OCI-LY3 (cell line): ENCODE measurements at regions not wholly inside any gene's neighbourhood (a gene's known extent, or its start where the extent isn't known, plus 50 kb on each side); places are given as distances from the start of the nearest gene placed in this dataset.

Experiments
- H2AFZ ChIP-seq: fragments of 200-600, 300-600 bp; shearing (Covaris generic); 2 replicates; pipeline ENCODE4 v1.6.0; 2014; ENCODE audit warnings: antibody characterized with exemption, low read depth, low read length
- H3K27ac ChIP-seq: fragments of 200-600, 300-600 bp; sonication (generic); 2 replicates; pipeline ENCODE4 v1.5.1; 2014; ENCODE audit warnings: mild to moderate bottlenecking, low read length, moderate library complexity, mixed read lengths
- H3K27me3 ChIP-seq: fragments of 200-600, 300-600 bp; sonication (generic); 2 replicates; pipeline ENCODE4 v1.6.1; 2014; ENCODE audit warnings: low read depth, low read length, mixed read lengths
- H3K36me3 ChIP-seq: fragments of 200-600, 300-600 bp; sonication (generic); replicated peaks from 2 replicates; pipeline ENCODE3; 2014; ENCODE audit warnings: low read depth, low read length, mixed read lengths
- H3K4me1 ChIP-seq: fragments of 300-600, 200-600 bp; sonication (generic); 2 replicates; pipeline ENCODE4 v1.6.1; 2014; ENCODE audit warnings: low read length, mixed read lengths
- H3K4me2 ChIP-seq: fragments of 200-600, 300-600 bp; sonication (generic); 2 replicates; pipeline ENCODE4 v1.6.1; 2014; ENCODE audit warnings: low read length, mixed read lengths
- H3K4me3 ChIP-seq: fragments of 300-600, 200-600 bp; sonication (generic); 2 replicates; pipeline ENCODE4 v1.5.1; 2014; ENCODE audit warnings: antibody characterized with exemption, mild to moderate bottlenecking, low read length, moderate library complexity
- H3K79me2 ChIP-seq: fragments of 300-600, 200-600 bp; shearing (Covaris generic); 2 replicates; pipeline ENCODE4 v1.6.1; 2014; ENCODE audit warnings: mild to moderate bottlenecking, low read length, mixed read lengths
- H3K9ac ChIP-seq: fragments of 300-600, 200-600 bp; shearing (Covaris generic); 2 replicates; pipeline ENCODE4 v1.6.0; 2014; ENCODE audit warnings: mild to moderate bottlenecking, low read length, moderate library complexity
- H3K9me3 ChIP-seq: fragments of 200-600, 300-600 bp; shearing (Covaris generic); 2 replicates; pipeline ENCODE4 v1.6.1; 2014; ENCODE audit warnings: low read length, mixed read lengths; ENCODE audit not compliant: insufficient read depth
- H4K20me1 ChIP-seq: fragments of 200-600, 300-600 bp; sonication (generic); 2 replicates; pipeline ENCODE4 v1.6.1; 2016; ENCODE audit warnings: low read length, mixed read lengths; ENCODE audit not compliant: insufficient read depth
- CTCF ChIP-seq: fragments of 200-600, 300-600 bp; sonication (generic); IDR thresholded peaks from 2 replicates; pipeline ENCODE4 v1.5.1; 2014; ENCODE audit warnings: antibody characterized with exemption, low read length, low read depth
- EZH2phosphoT487 ChIP-seq: fragments of 200-600 bp; shearing (Covaris generic); IDR thresholded peaks from 2 replicates; pipeline ENCODE4 v1.6.1; 2018; ENCODE audit warnings: antibody characterized with exemption, mixed run types, low read depth

GRCh38 chr3:28033059-28033784, 208.2 kb upstream of the CMC1 start:
- H3K79me2 ChIP-seq, result no peaks in the 10 kb centered on the region

GRCh38 chr3:28036599-28037575, 204.5 kb upstream of the CMC1 start:
- Histone ChIP-seq H3K4me2 (no peak overlapping the region), H2AFZ (no peak overlapping the region), H3K9me3 (no peaks in the 10 kb centered on the region), H3K27me3 (0 out of 2 replicates have a peak, but pooled peaks cover 3% of the 10 kb centered on the region), H3K79me2 (no peaks in the 10 kb centered on the region), H3K27ac (no peak overlapping the region), H3K4me3 (no peak overlapping the region), H3K36me3 (no peaks in the 10 kb centered on the region), H3K4me1 (peaks cover 6% of the 10 kb centered on the region), H4K20me1 (no peaks in the 10 kb centered on the region), H3K9ac (no peak overlapping the region)
- TF ChIP-seq CTCF (no peak), EZH2phosphoT487 (no peak)

More at GRCh38 chr3:28033059-28033784, 208.2 kb upstream of the CMC1 start:
- H3K27ac ChIP-seq, result no peak overlapping the region
- no peaks in the 10 kb centered on the region for H3K4me1 ChIP-seq
- TF ChIP-seq EZH2phosphoT487 (no peak), CTCF (no peak)
- no peak overlapping the region for H3K4me3 ChIP-seq
- no peak overlapping the region for H2AFZ ChIP-seq
- H3K9ac ChIP-seq, result no peak overlapping the region
- H3K4me2 ChIP-seq, result no peak overlapping the region
- H3K36me3 ChIP-seq, result no peaks in the 10 kb centered on the region
- H3K27me3 ChIP-seq, result 0 out of 2 replicates have a peak, but pooled peaks cover 3% of the 10 kb centered on the region
- H3K9me3 ChIP-seq, result no peaks in the 10 kb centered on the region
- no peaks in the 10 kb centered on the region for H4K20me1 ChIP-seq

- TF ChIP-seq CTCF (no peak), EZH2phosphoT487 (no peak)
- H3K36me3 ChIP-seq, result no peaks in the 10 kb centered on the region
- no peak overlapping the region for H3K4me2 ChIP-seq
- H3K9ac ChIP-seq, result no peak overlapping the region
- no peak overlapping the region for H3K27ac ChIP-seq
- H3K27me3 ChIP-seq, result 0 out of 2 replicates have a peak, but pooled peaks cover 3% of the 10 kb centered on the region
- no peak overlapping the region for H2AFZ ChIP-seq
- H3K4me1 ChIP-seq, result peaks cover 19% of the 10 kb centered on the region
- H4K20me1 ChIP-seq, result no peaks in the 10 kb centered on the region
- H3K4me3 ChIP-seq, result no peak overlapping the region
- no peaks in the 10 kb centered on the region for H3K9me3 ChIP-seq
- H3K79me2 ChIP-seq, result no peaks in the 10 kb centered on the region
Measured at GRCh38 chr3:28039234-28039633, 202.2 kb upstream of the CMC1 start.

GRCh38 chr3:28039829-28040228, 201.6 kb upstream of the CMC1 start:
- H4K20me1 ChIP-seq, result no peaks in the 10 kb centered on the region
- no peaks in the 10 kb centered on the region for H3K79me2 ChIP-seq
- H3K4me3 ChIP-seq, result no peak overlapping the region
- 0 out of 2 replicates have a peak, but pooled peaks cover 3% of the 10 kb centered on the region for H3K27me3 ChIP-seq
- H3K9me3 ChIP-seq, result no peaks in the 10 kb centered on the region
- H3K36me3 ChIP-seq, result no peaks in the 10 kb centered on the region
- H3K9ac ChIP-seq, result no peak overlapping the region
- no peak overlapping the region for H2AFZ ChIP-seq
- H3K4me2 ChIP-seq, result no peak overlapping the region
- H3K27ac ChIP-seq, result no peak overlapping the region
- TF ChIP-seq CTCF, result no peak
- TF ChIP-seq EZH2phosphoT487, result no peak
- H3K4me1 ChIP-seq, result peaks cover 19% of the 10 kb centered on the region
